ENCODE measurements at regions not wholly inside any gene's neighbourhood (a gene's known extent, or its start where the extent isn't known, plus 50 kb on each side); places are given as distances from the start of the nearest gene placed in this dataset.

DNA sequence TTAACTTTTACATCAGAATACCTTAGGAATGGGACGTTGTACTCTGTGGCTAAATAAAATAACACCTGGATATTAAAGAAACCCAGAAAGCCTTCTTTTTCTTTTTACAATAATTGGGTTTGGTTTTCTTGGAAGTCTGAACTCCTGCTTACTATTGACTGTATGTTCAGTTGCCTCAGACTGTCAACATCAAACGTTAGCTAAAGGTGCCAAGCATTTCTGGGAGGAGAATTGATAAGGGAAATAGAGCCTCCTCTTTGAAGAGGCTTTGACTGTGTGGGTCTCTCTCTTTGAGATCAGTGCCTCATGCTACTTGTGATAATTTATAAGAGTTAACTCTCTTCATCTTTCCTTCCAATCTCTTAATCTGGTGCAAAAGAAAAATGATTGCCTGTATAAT lies 224.7 kb upstream of the BMPER start:
- no peak for TF ChIP-seq POLR2AphosphoS5 (IDR thresholded peaks at IDR 0.05; ENCODE audit: low read depth, low read length)
- no peak for TF ChIP-seq REST (IDR thresholded peaks at IDR 0.05; ENCODE audit: insufficient read depth in 1 of 2, low read depth in 2 of 2, low read length in 2 of 2)
- TF ChIP-seq FOXP2 (optimal IDR thresholded peaks at IDR 0.05; ENCODE audit: borderline replicate concordance, extremely low read depth, extremely low read length, insufficient read depth) = no peak
- no peak for TF ChIP-seq TAF1 (IDR thresholded peaks at IDR 0.05; ENCODE audit: borderline replicate concordance, insufficient read depth, low read length)

GRCh38 chr7:33685503-33685902 lies 219.8 kb upstream of the BMPER start:
- TF ChIP-seq POLR2AphosphoS5 (IDR thresholded peaks at IDR 0.05; ENCODE audit: low read depth, low read length) (no peak), REST (IDR thresholded peaks at IDR 0.05; ENCODE audit: insufficient read depth in 1 of 2, low read depth in 2 of 2, low read length in 2 of 2) (no peak), FOXP2 (optimal IDR thresholded peaks at IDR 0.05; ENCODE audit: borderline replicate concordance, extremely low read depth, extremely low read length, insufficient read depth) (no peak)

- TF ChIP-seq SIN3A (IDR thresholded peaks at IDR 0.05; ENCODE audit: borderline replicate concordance, insufficient read depth, low read length) (no peak), POLR2AphosphoS5 (IDR thresholded peaks at IDR 0.05; ENCODE audit: low read depth, low read length) (no peak), TAF1 (IDR thresholded peaks at IDR 0.05; ENCODE audit: borderline replicate concordance, insufficient read depth, low read length) (no peak), REST (IDR thresholded peaks at IDR 0.05; ENCODE audit: insufficient read depth in 1 of 2, low read depth in 2 of 2, low read length in 2 of 2) (no peak), FOXP2 (optimal IDR thresholded peaks at IDR 0.05; ENCODE audit: borderline replicate concordance, extremely low read depth, extremely low read length, insufficient read depth) (no peak)
Measured at GRCh38 chr7:33685981-33686683, 219.2 kb upstream of the BMPER start.

- TF ChIP-seq POLR2AphosphoS5 (IDR thresholded peaks at IDR 0.05; ENCODE audit: low read depth, low read length) (no peak), REST (IDR thresholded peaks at IDR 0.05; ENCODE audit: insufficient read depth in 1 of 2, low read depth in 2 of 2, low read length in 2 of 2) (no peak), TAF1 (IDR thresholded peaks at IDR 0.05; ENCODE audit: borderline replicate concordance, insufficient read depth, low read length) (no peak)
Measured at GRCh38 chr7:33687625-33688024, 217.7 kb upstream of the BMPER start.

DNA sequence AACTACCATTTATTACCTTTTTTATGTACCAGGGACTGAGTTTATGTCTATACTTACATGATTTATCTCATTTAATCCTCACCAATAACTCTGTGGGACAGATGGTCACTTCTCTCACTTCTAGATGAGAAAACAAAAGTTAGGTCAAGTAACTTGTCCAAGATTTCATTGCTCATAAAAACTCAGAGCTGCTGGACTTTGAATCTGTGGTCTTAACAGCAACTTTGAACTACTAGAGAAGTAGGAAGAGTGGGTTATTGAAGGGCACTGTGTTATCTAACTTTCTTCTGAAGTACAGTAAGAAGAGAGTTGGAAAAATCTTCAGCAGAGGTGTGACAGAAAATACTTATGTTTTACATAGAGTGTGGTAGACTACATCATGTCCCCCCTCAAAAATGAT lies 214.2 kb upstream of the BMPER start:
- no peak for TF ChIP-seq REST (IDR thresholded peaks at IDR 0.05; ENCODE audit: insufficient read depth in 1 of 2, low read depth in 2 of 2, low read length in 2 of 2)
- TF ChIP-seq SIN3A (IDR thresholded peaks at IDR 0.05; ENCODE audit: borderline replicate concordance, insufficient read depth, low read length) = no peak
- no peak for TF ChIP-seq TAF1 (IDR thresholded peaks at IDR 0.05; ENCODE audit: borderline replicate concordance, insufficient read depth, low read length)
- no peak for TF ChIP-seq FOXP2 (optimal IDR thresholded peaks at IDR 0.05; ENCODE audit: borderline replicate concordance, extremely low read depth, extremely low read length, insufficient read depth)
- TF ChIP-seq POLR2AphosphoS5 (IDR thresholded peaks at IDR 0.05; ENCODE audit: low read depth, low read length) = no peak

All from PFSK-1 (cell line).